H1 (cell line): ENCODE measurements at regions not wholly inside any gene's neighbourhood (a gene's known extent, or its start where the extent isn't known, plus 50 kb on each side); places are given as distances from the start of the nearest gene placed in this dataset.

ENCODE experiments used
- CTCF ChIA-PET: fragments of 300-600 bp; sonication (Branson Sonifier 250); formaldehyde crosslinking; loops from one replicate; lab custom pipeline; 2021; ENCODE audit not compliant: partially characterized antibody; lab: Charles Lee
- POLR2A ChIA-PET: fragments of 300-600 bp; sonication (Branson Sonifier 250); formaldehyde crosslinking; loops from one replicate; lab custom pipeline; 2021; ENCODE audit warnings: inconsistent platforms; ENCODE audit not compliant: partially characterized antibody; lab: Charles Lee
- DNase-seq, 2 experiments: peaks; one replicate each; pipeline versions ENCODE4 v3.0.0 to v3.0.0-alpha.2; 2010 to 2022; ENCODE audit warnings: low spot score in 2 of 2, low read depth in 1 of 2, mixed read lengths in 1 of 2
- FAIRE-seq: peaks from 2 replicates; lab custom pipeline; 2011; peaks lifted over from hg19 to GRCh38; lab: Jason Lieb, UNC
- H2AFZ ChIP-seq: 2 replicates; pipeline ENCODE4 v1.8.1; 2012; ENCODE audit warnings: low read length, inconsistent platforms
- H2AK5ac ChIP-seq: 2 replicates; pipeline ENCODE4 v1.6.1; 2013; ENCODE audit warnings: low read depth, low read length
- H2BK120ac ChIP-seq: replicated peaks from 2 replicates; pipeline ENCODE3; 2013; ENCODE audit warnings: low read depth, low read length, inconsistent platforms
- H2BK12ac ChIP-seq: 2 replicates; pipeline ENCODE4 v1.6.1; 2013; ENCODE audit warnings: low read depth, low read length
- H2BK15ac ChIP-seq: 2 replicates; pipeline ENCODE4 v1.6.1; 2013; ENCODE audit warnings: low read length
- H2BK20ac ChIP-seq: 2 replicates; pipeline ENCODE4 v1.6.1; 2013; ENCODE audit warnings: low read length
- H2BK5ac ChIP-seq: 2 replicates; pipeline ENCODE4 v1.6.1; 2013; ENCODE audit warnings: low read depth, low read length
- H3K14ac ChIP-seq: 2 replicates; pipeline ENCODE4 v1.6.1; 2013; ENCODE audit warnings: inconsistent platforms; ENCODE audit not compliant: insufficient read length
- H3K18ac ChIP-seq: 2 replicates; pipeline ENCODE4 v1.6.1; 2013; ENCODE audit warnings: low read length; ENCODE audit errors: extremely low read depth
- H3K23ac ChIP-seq: 2 replicates; pipeline ENCODE4 v1.6.1; 2013; ENCODE audit warnings: inconsistent platforms; ENCODE audit not compliant: insufficient read length
- H3K23me2 ChIP-seq: 2 replicates; pipeline ENCODE4 v1.6.1; 2013; ENCODE audit warnings: low read depth, low read length
- H3K27ac ChIP-seq: 2 replicates; pipeline ENCODE4 v1.6.1; 2011; ENCODE audit warnings: low read depth, low read length, inconsistent platforms
- H3K27me3 ChIP-seq, 4 experiments: replicated peaks in 1 of 4; 1 replicate in 1 of 4; 2 replicates in 3 of 4; pipeline versions ENCODE4 v1.6.1 to v1.8.1; 2011 to 2013; ENCODE audit warnings: low read length in 3 of 4, mild to moderate bottlenecking in 3 of 4, inconsistent platforms in 2 of 4, mixed read lengths in 2 of 4, moderate library complexity in 1 of 4; ENCODE audit not compliant: control insufficient read depth in 3 of 4, insufficient read depth in 3 of 4; ENCODE audit errors: extremely low read depth in 1 of 4
- H3K36me3 ChIP-seq, 4 experiments: 2 replicates each; pipeline versions ENCODE4 v1.6.1 to v1.8.1; 2011 to 2013; ENCODE audit warnings: mild to moderate bottlenecking in 4 of 4, low read length in 3 of 4, moderate library complexity in 2 of 4, control low read depth in 1 of 4, inconsistent platforms in 1 of 4; ENCODE audit not compliant: insufficient read depth in 4 of 4, control insufficient read depth in 2 of 4
- H3K4ac ChIP-seq: replicated peaks from 2 replicates; pipeline ENCODE3; 2013; ENCODE audit warnings: low read length, low read depth, mixed read lengths, inconsistent platforms; ENCODE audit not compliant: insufficient read length
- H3K4me1 ChIP-seq, 4 experiments: replicated peaks in 1 of 4; 1 replicate in 1 of 4; 2 replicates in 3 of 4; pipeline versions ENCODE4 v1.6.1 to v1.8.1; 2011 to 2013; ENCODE audit warnings: low read length in 3 of 4, inconsistent platforms in 2 of 4, mixed read lengths in 1 of 4; ENCODE audit not compliant: insufficient read depth in 4 of 4, control insufficient read depth in 3 of 4
- H3K4me2 ChIP-seq, 2 experiments: 2 replicates each; pipeline versions ENCODE4 v1.6.1 to v1.8.1; 2011 to 2013; ENCODE audit warnings: low read depth in 2 of 2, low read length in 2 of 2, control low read depth in 1 of 2, inconsistent platforms in 1 of 2, mild to moderate bottlenecking in 1 of 2; ENCODE audit not compliant: insufficient read depth in 1 of 2
- H3K4me3 ChIP-seq, 4 experiments: fragments of 200-600, 300-600 bp in 1 of 4; sonication (generic), shearing (Covaris generic), sonication (Bioruptor Twin) in 1 of 4; 2 replicates each; pipeline versions ENCODE4 v1.5.1 to v1.8.1; 2011 to 2016; ENCODE audit warnings: low read length in 4 of 4, low read depth in 3 of 4, control low read depth in 2 of 4, inconsistent platforms in 2 of 4, mild to moderate bottlenecking in 2 of 4, mixed read lengths in 1 of 4, moderate library complexity in 1 of 4; ENCODE audit not compliant: insufficient read depth in 2 of 4; ENCODE audit errors: extremely low read depth in 1 of 4
- H3K56ac ChIP-seq: replicated peaks from 2 replicates; pipeline ENCODE3; 2013; ENCODE audit warnings: low read depth, mild to moderate bottlenecking, mixed read lengths, low read length, inconsistent platforms; ENCODE audit not compliant: insufficient read length
- H3K79me1 ChIP-seq: 2 replicates; pipeline ENCODE4 v1.6.1; 2013; ENCODE audit warnings: low read depth, low read length, control low read depth
- H3K79me2 ChIP-seq, 2 experiments: 2 replicates each; pipeline versions ENCODE4 v1.6.1 to v1.8.1; 2012 to 2013; ENCODE audit warnings: low read length in 2 of 2, mild to moderate bottlenecking in 2 of 2, inconsistent platforms in 1 of 2; ENCODE audit not compliant: insufficient read depth in 2 of 2, control insufficient read depth in 1 of 2
- H3K9ac ChIP-seq, 4 experiments: replicated peaks in 1 of 4; 1 replicate in 1 of 4; 2 replicates in 3 of 4; pipeline versions ENCODE4 v1.6.1 to v1.8.1; 2011 to 2013; ENCODE audit warnings: low read depth in 3 of 4, low read length in 3 of 4, control low read depth in 2 of 4, mild to moderate bottlenecking in 2 of 4, moderate library complexity in 2 of 4, inconsistent platforms in 1 of 4; ENCODE audit errors: extremely low read depth in 1 of 4
- H3K9me3 ChIP-seq, 2 experiments: 2 replicates each; pipeline versions ENCODE4 v1.6.1 to v1.8.1; 2012 to 2013; ENCODE audit warnings: mild to moderate bottlenecking in 2 of 2, moderate library complexity in 2 of 2, control low read depth in 1 of 2, inconsistent platforms in 1 of 2, low read depth in 1 of 2, low read length in 1 of 2, mixed read lengths in 1 of 2; ENCODE audit not compliant: insufficient read depth in 2 of 2
- H4K20me1 ChIP-seq, 2 experiments: replicated peaks in 1 of 2; 2 replicates each; pipeline versions ENCODE3 to v1.8.1; 2011 to 2013; ENCODE audit warnings: inconsistent platforms in 2 of 2, low read length in 2 of 2, mild to moderate bottlenecking in 1 of 2; ENCODE audit not compliant: insufficient read depth in 2 of 2, control insufficient read depth in 1 of 2
- H4K5ac ChIP-seq: 2 replicates; pipeline ENCODE4 v1.6.1; 2013; ENCODE audit warnings: low read length, low read depth, mixed read lengths, inconsistent platforms; ENCODE audit not compliant: insufficient read length
- H4K8ac ChIP-seq: 2 replicates; pipeline ENCODE4 v1.8.0; 2013; ENCODE audit warnings: mild to moderate bottlenecking, moderate library complexity, low read length, inconsistent platforms; ENCODE audit not compliant: insufficient read depth; ENCODE audit errors: extremely low read depth
- H4K91ac ChIP-seq: replicated peaks from 2 replicates; pipeline ENCODE3; 2013; ENCODE audit warnings: low read length, mixed read lengths, inconsistent platforms; ENCODE audit not compliant: insufficient read length
- ASH2L ChIP-seq: fragments of 200-600, 300-600 bp; sonication (generic); IDR thresholded peaks from one replicate; pipeline ENCODE4 v1.7.1; 2017; ENCODE audit warnings: low read length
- BACH1 ChIP-seq: IDR thresholded peaks from 2 replicates; pipeline ENCODE4 v1.6.1; 2012; ENCODE audit warnings: low read length, improper control_type of control experiment
- CEBPB ChIP-seq: IDR thresholded peaks from 2 replicates; pipeline ENCODE4 v1.6.1; 2012; ENCODE audit warnings: low read depth, low read length
- CREB1 ChIP-seq: IDR thresholded peaks from 2 replicates; pipeline ENCODE4 v1.6.1; 2012; ENCODE audit warnings: inconsistent platforms
- FOSL1 ChIP-seq: IDR thresholded peaks from 2 replicates; pipeline ENCODE4 v1.6.1; 2011; ENCODE audit warnings: mild to moderate bottlenecking, low read depth, low read length, moderate library complexity; ENCODE audit not compliant: insufficient read depth
- JUND ChIP-seq: IDR thresholded peaks from 2 replicates; pipeline ENCODE4 v1.6.1; 2011; ENCODE audit warnings: mild to moderate bottlenecking, improper control_type of control experiment, low read length
- MAFK ChIP-seq: IDR thresholded peaks from 2 replicates; pipeline ENCODE4 v1.6.1; 2012; ENCODE audit warnings: low read depth, mild to moderate bottlenecking, improper control_type of control experiment, low read length
- PHF8 ChIP-seq: fragments of 200-600 bp; sonication (generic); conservative IDR thresholded peaks from 2 replicates; pipeline ENCODE4 v1.7.1; 2012; ENCODE audit warnings: low read depth, mild to moderate bottlenecking, inconsistent platforms, low read length, moderate library complexity
- SP1 ChIP-seq: IDR thresholded peaks from 2 replicates; pipeline ENCODE4 v1.6.1; 2011; ENCODE audit warnings: low read depth, low read length
- SP2 ChIP-seq: IDR thresholded peaks from 2 replicates; pipeline ENCODE4 v1.6.1; 2012; ENCODE audit warnings: mild to moderate bottlenecking, low read length, inconsistent platforms
- SP4 ChIP-seq: IDR thresholded peaks from 2 replicates; pipeline ENCODE4 v1.6.1; 2012; ENCODE audit warnings: low read length, inconsistent platforms
- SUZ12 ChIP-seq: fragments of 200-600 bp; sonication (generic); IDR thresholded peaks from 2 replicates; pipeline ENCODE4 v1.6.1; 2012; ENCODE audit warnings: mild to moderate bottlenecking, inconsistent platforms, low read length, moderate library complexity, mixed read lengths
- TBP ChIP-seq: IDR thresholded peaks from 2 replicates; pipeline ENCODE4 v1.6.1; 2011; ENCODE audit warnings: low read depth, low read length, improper control_type of control experiment
- WGBS, 2 experiments: shearing (Covaris generic) in 1 of 2; methylation state at CpG; one replicate each; pipeline versions ENCODE4 v1.1.6 to v1.1.7; 2013 to 2015; ENCODE audit warnings: low lambda C conversion rate in 2 of 2, mixed read lengths in 2 of 2, inconsistent platforms in 1 of 2, low coverage in 1 of 2, missing lambda C conversion rate in 1 of 2; ENCODE audit not compliant: insufficient replicate concordance in 2 of 2, insufficient coverage in 1 of 2, insufficient read length in 1 of 2; ENCODE audit errors: extremely low coverage in 1 of 2, missing lambda C conversion rate in 1 of 2; 5-methylcytosine and 5-hydroxymethylcytosine counted together

- WGBS, 2 experiments: 92% methylated on average over 3 of the region's 3 CpGs; no CpG with 5 or more reads in 1 of the 2 experiments
- ChIA-PET CTCF (interaction anchor here (1.2 to 1.6 kb wide), 4 partner anchors 10 to 49 kb away, joined by 3 to 4 read pairs (median 4); no protein-coding TSS in a partner anchor), POLR2A (no interaction called here)
- Histone ChIP-seq H2BK15ac (no peak overlapping the region), H3K36me3 (no peaks in the 10 kb centered on the region), H2BK12ac (no peak overlapping the region), H3K27ac (no peak overlapping the region), H2BK120ac (no peak overlapping the region), H4K8ac (no peak overlapping the region), H3K18ac (no peak overlapping the region), H3K23me2 (no peaks in the 10 kb centered on the region), H3K4me2 (no peak overlapping the region), H4K20me1 (no peaks in the 10 kb centered on the region), H3K9me3 (no peaks in the 10 kb centered on the region), H4K91ac (no peak overlapping the region), H3K79me2 (no peaks in the 10 kb centered on the region), H3K23ac (no peak overlapping the region), H4K5ac (no peak overlapping the region), H3K56ac (no peak overlapping the region), H3K9ac (no peak overlapping the region), H2BK5ac (no peak overlapping the region), H3K14ac (no peak overlapping the region), H3K4ac (no peak overlapping the region), H3K4me3 (no peak overlapping the region), H2BK20ac (no peak overlapping the region), H3K27me3 (no peaks in the 10 kb centered on the region), H3K4me1 (no peaks in the 10 kb centered on the region), H2AK5ac (no peak overlapping the region), H2AFZ (no peak overlapping the region)
- DNase-seq: no peak
- no peak for FAIRE-seq
- TF ChIP-seq PHF8 (no peak), ASH2L (no peak), SUZ12 (no peak), BACH1 (no peak), FOSL1 (no peak), JUND (no peak), SP4 (no peak), SP2 (no peak), MAFK (no peak), TBP (no peak), SP1 (no peak), CEBPB (no peak), CREB1 (no peak)
- TF ChIP-seq, all 59 proteins: peak for 0
- no peaks in the 10 kb centered on the region for H3K79me1 ChIP-seq
These were observed 381.3 kb upstream of the NFE2L3 start for GRCh38 chr7:25770670-25771069.
